Omental fat pad (tissue), 3 donors: ENCODE measurements at regions not wholly inside any gene's neighbourhood (a gene's known extent, or its start where the extent isn't known, plus 50 kb on each side); places are given as distances from the start of the nearest gene placed in this dataset.
A peak's percentile ranks its signal among the peaks of the same experiment; 100 is the strongest.

ENCODE experiments used
- ATAC-seq: fragments of 150-250 bp; one replicate; pipeline ENCODE4 v1.9.1; 2016; ENCODE audit warnings: mild to moderate bottlenecking, moderate library complexity; ENCODE audit not compliant: low FRiP score
- DNase-seq: peaks from one replicate; pipeline ENCODE4 v3.0.0-alpha.2; 2019; ENCODE audit warnings: low spot score
- TF ChIP-seq, protein P1 (sequence below), 3 donors: fragments of 450-650 bp; IDR thresholded peaks; one replicate each; pipeline ENCODE4 v1.5.1; 2016 to 2017; ENCODE audit warnings: antibody characterized with exemption in 3 of 3, mild to moderate bottlenecking in 3 of 3, moderate library complexity in 2 of 3

DNA sequence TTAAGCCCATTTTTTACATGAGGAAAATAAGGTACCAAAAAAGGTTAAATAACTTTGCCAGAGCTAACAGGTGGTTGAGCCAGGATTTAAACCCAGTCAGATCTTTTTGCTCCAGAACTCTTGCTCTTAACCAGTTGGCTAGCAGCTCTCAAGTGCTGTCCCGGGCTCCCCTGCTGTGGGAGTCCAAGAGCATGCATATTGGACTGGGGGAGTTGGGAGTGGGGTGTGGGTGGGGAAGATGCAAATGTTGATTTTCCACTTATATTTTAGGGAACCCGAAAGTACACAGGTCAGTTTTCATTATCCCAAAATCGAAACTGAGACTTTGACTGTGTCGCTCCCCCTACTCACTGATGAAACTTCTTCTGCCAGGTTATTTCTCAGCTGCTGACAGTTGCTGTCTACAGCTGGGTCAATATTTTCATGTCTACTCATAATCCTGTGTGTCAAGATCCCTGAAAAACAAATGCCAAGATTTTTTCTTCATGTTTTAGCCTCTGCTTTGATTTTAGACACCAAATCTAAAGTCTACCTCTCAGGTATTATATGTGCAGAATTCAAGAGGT lies 172.3 kb upstream of the TMPO start:
- TF ChIP-seq, protein P1, sequence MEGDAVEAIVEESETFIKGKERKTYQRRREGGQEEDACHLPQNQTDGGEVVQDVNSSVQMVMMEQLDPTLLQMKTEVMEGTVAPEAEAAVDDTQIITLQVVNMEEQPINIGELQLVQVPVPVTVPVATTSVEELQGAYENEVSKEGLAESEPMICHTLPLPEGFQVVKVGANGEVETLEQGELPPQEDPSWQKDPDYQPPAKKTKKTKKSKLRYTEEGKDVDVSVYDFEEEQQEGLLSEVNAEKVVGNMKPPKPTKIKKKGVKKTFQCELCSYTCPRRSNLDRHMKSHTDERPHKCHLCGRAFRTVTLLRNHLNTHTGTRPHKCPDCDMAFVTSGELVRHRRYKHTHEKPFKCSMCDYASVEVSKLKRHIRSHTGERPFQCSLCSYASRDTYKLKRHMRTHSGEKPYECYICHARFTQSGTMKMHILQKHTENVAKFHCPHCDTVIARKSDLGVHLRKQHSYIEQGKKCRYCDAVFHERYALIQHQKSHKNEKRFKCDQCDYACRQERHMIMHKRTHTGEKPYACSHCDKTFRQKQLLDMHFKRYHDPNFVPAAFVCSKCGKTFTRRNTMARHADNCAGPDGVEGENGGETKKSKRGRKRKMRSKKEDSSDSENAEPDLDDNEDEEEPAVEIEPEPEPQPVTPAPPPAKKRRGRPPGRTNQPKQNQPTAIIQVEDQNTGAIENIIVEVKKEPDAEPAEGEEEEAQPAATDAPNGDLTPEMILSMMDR (IDR thresholded peaks at IDR 0.05): no peak
- DNase-seq (no peak), ATAC-seq (no peak)

DNA sequence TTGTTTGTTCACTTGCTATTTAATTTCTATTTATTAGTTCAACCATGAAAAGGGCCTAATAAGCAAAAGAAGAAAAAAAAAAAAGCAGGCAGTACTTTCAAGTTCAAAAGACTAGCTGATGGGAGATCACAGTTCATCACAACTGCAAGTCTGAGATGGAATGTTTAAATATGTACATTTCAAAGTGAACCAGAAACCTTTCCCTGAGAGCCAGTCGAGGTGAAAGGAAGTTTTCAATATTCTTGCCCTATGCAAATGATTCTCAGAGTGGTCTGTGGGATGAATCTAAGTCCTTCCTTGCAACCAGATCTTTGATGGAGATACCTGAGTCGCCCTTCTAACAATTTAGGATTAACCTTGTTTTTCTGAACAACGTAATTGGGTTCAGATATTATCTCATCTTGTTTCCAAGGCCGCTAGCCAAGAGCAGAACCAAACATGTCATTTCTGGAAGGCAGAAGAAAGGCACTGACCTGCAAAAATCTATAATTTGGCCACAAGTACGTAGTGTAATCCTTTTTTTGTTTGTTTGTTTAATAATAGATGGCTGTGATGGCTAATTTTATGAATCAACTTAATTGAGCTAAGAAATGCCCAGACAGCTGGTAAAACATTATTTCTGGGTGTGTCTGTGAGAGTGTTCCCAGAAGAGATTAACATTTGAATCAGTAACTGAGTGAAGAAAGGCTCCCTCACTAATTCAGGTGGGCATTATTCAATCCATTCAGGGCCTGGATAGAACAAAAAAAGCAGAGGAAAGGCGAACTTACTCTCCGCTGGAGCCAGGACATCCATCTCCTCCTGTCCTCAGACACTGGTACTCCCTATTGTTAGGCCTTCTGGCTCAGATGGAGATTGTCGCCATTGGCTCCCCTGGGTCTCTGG lies 171.1 kb upstream of the TMPO start:
- ATAC-seq: no peak
- TF ChIP-seq, protein P1 (IDR thresholded peaks at IDR 0.05): no peak

DNA sequence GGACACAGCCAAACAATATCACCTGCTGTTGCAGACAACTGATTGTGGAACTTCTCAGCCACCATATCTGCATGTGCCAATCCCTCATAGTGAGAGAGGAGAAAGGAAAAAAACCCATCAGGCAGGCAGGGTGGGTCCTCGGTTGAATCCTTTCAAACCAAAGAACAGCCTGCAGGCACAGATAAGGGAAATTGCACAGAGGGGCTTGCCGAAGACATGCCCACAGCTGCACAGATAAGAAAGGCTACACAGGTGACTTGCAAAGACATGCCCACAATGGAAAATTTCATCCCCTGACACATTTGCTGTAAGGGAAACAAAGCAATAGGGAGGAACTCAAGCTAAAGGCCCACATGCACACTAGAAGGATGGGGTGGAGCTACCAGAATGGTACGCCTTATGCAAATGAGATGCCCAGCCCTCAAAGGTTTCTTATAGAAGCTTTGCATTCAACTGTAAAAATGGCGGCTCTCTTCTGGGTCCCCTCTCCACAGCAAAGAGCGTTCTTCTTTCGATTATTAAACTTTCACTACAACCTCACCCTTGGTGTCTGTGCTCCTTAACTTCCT lies 170.0 kb upstream of the TMPO start:
- no peak for DNase-seq
- TF ChIP-seq, protein P1 (IDR thresholded peaks at IDR 0.05): no peak

More for the DNA sequence above, 171.1 kb upstream of the TMPO start:
- DNase-seq: no peak

DNA sequence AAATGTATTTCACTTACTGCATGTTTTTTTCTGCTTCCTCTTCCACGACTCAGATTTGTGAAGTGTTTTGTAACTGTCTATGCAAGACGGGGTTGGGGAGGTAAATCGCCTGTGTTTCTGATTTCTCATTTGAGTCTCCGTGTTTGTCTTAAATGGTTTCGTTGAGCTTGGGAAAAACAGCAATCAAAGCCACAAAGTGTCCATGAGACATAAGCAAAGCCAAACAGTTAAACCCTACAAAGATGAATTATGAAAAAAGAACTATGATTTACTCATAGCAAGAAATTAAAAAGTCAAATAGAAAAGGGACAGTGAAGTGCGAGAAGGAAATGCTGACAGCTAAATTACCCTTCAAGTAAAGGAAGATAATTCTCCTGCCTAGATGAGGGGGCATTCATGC lies 164.3 kb upstream of the TMPO start:
- TF ChIP-seq, protein P1 (IDR thresholded peaks at IDR 0.05): no peak
- ATAC-seq (no peak), DNase-seq (no peak)

More for the DNA sequence above, 170.0 kb upstream of the TMPO start:
- ATAC-seq: no peak

DNA sequence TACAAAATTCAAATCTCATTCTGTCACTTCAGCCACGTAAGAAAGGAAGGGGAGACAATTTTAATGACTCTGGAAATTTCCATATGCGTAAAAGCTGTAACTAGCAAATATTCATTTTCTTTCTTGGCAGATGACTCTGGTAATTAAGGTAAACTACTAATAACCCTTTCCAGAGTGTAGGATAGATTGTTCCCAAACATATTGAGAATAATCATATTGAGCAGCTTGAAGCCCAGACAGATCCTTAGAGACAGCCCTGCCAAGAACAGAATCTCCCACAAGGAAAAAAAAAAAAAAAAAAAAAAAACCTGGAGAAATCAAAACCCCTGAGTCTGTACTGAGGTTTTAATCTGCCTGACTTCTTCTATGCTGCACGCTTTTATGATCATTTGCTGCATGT lies 163.6 kb upstream of the TMPO start:
- TF ChIP-seq, protein P1 (IDR thresholded peaks at IDR 0.05): no peak
- no peak for DNase-seq
- ATAC-seq: no peak

DNA sequence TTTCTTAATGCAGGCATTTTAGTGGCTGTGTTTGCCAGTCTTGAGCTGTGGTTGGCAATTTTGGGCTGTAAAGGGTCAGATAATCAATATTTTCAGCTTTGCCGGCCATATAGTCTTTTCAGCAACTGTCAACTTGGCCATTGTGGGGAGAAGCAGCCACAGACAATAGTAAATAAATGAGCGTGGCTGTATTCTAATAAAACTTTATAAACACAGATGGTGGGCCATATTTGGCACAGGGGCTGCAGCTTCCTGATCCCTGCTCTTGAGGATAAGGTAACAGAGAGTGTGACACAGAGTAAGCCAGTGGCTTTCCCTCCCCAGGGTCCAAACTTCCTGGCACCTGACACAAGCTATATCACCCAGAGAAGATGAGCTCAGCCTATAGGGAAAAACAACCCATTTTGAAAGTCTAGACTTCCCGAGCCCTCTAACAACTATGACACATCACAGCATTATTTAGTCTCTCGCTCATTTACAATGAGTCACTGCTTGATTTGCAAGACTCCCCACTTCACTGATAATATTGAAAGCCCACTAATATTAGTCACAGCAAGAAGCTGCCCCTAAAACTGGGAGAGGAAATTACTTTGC lies 163.1 kb upstream of the TMPO start:
- TF ChIP-seq, protein P1 (IDR thresholded peaks at IDR 0.05): no peak
- ATAC-seq: peak; percentile 56

More for the DNA sequence above, 163.1 kb upstream of the TMPO start:
- DNase-seq: no peak
